ENCODE measurements at regions not wholly inside any gene's neighbourhood (a gene's known extent, or its start where the extent isn't known, plus 50 kb on each side); places are given as distances from the start of the nearest gene placed in this dataset.

GRCh38 chr15:46764851-46765250 lies 952.5 kb upstream of the SEMA6D start:
- no peak for TF ChIP-seq CTCF (IDR thresholded peaks at IDR 0.05; ENCODE audit: low read depth, low read length)
- no peak for TF ChIP-seq MAX (IDR thresholded peaks at IDR 0.05; ENCODE audit: low read depth, low read length)
- TF ChIP-seq POLR2A (IDR thresholded peaks at IDR 0.05; ENCODE audit: extremely low read depth, insufficient read length): no peak
